HG03378 (cell line): ENCODE measurements at regions not wholly inside any gene's neighbourhood (a gene's known extent, or its start where the extent isn't known, plus 50 kb on each side); places are given as distances from the start of the nearest gene placed in this dataset.
A peak's percentile ranks its signal among the peaks of the same experiment; 100 is the strongest.
"Not testable (repeated sequence)": the region's sequence is repeated elsewhere in the genome, so short reads cannot be mapped to it uniquely, and the experiment has no call there.

Experiments
- ATAC-seq: cut with Tn5 transposase; IDR thresholded peaks from one replicate; pipeline ENCODE4 v1.9.1; 2021; ENCODE audit warnings: mild to moderate bottlenecking, moderate library complexity; ENCODE audit not compliant: unreplicated experiment

- ATAC-seq: no peak
These were observed 226.0 kb upstream of the PTGER4 start for GRCh38 chr5:40453689-40454088.

- no peak for ATAC-seq
These were observed 226.7 kb upstream of the PTGER4 start for GRCh38 chr5:40452874-40453624.

GRCh38 chr5:40447438-40447837 lies 232.3 kb upstream of the PTGER4 start:
- ATAC-seq: no peak

- no peak for ATAC-seq
These were observed 232.8 kb upstream of the PTGER4 start for GRCh38 chr5:40446910-40447309.

- peak; percentile 40 for ATAC-seq
These were observed 237.4 kb upstream of the PTGER4 start for GRCh38 chr5:40442346-40442745.

- peak; percentile 50 for ATAC-seq
These were observed 238.0 kb upstream of the PTGER4 start for GRCh38 chr5:40441733-40442132.

GRCh38 chr5:40440746-40441145 lies 239.0 kb upstream of the PTGER4 start:
- ATAC-seq: no peak

GRCh38 chr5:40439103-40439502 lies 240.6 kb upstream of the PTGER4 start:
- not testable (repeated sequence) for ATAC-seq

GRCh38 chr5:40438646-40439045 lies 241.1 kb upstream of the PTGER4 start:
- not testable (repeated sequence) for ATAC-seq

GRCh38 chr5:40437452-40437861 lies 242.3 kb upstream of the PTGER4 start:
- ATAC-seq: peak; percentile 63

GRCh38 chr5:40436535-40437237 lies 243.0 kb upstream of the PTGER4 start:
- ATAC-seq: peak; percentile 57

GRCh38 chr5:40435706-40436105 lies 244.0 kb upstream of the PTGER4 start:
- ATAC-seq: not testable (repeated sequence)

- no peak for ATAC-seq
These were observed 246.9 kb upstream of the PTGER4 start for GRCh38 chr5:40432836-40433235.

GRCh38 chr5:40431734-40432133 lies 248.0 kb upstream of the PTGER4 start:
- ATAC-seq: no peak

GRCh38 chr5:40430101-40430710 lies 249.5 kb upstream of the PTGER4 start:
- ATAC-seq: no peak

- no peak for ATAC-seq
These were observed 250.2 kb upstream of the PTGER4 start for GRCh38 chr5:40429258-40430100.

- no peak for ATAC-seq
These were observed 250.9 kb upstream of the PTGER4 start for GRCh38 chr5:40428815-40429214.

GRCh38 chr5:40428126-40428525 lies 251.6 kb upstream of the PTGER4 start:
- peak; percentile 61 for ATAC-seq

GRCh38 chr5:40417046-40417810 lies 262.5 kb upstream of the PTGER4 start:
- ATAC-seq: not testable (repeated sequence)

- no peak for ATAC-seq
These were observed 263.1 kb upstream of the PTGER4 start for GRCh38 chr5:40416588-40416987.
